GM23338 (cell line): ENCODE measurements at regions not wholly inside any gene's neighbourhood (a gene's known extent, or its start where the extent isn't known, plus 50 kb on each side); places are given as distances from the start of the nearest gene placed in this dataset.

Experiments
- ATAC-seq: fragments of 200-7000 bp; cut with Tn5 transposase; 3 replicates; pipeline ENCODE4 v1.9.1; 2020
- DNase-seq: peaks from one replicate; pipeline ENCODE4 v3.0.0-alpha.2; 2015; ENCODE audit warnings: low spot score
- H2AFZ ChIP-seq: fragments of 200-600 bp; sonication (generic); 2 replicates; pipeline ENCODE4 v1.8.0; 2016; ENCODE audit warnings: antibody characterized with exemption, mild to moderate bottlenecking, moderate library complexity
- H3F3A ChIP-seq: fragments of 200-600 bp; sonication (generic); replicated peaks from 2 replicates; pipeline ENCODE4 v1.8.0; 2017; ENCODE audit warnings: antibody characterized with exemption, mixed run types, low read depth
- H3K27ac ChIP-seq: fragments of 200-600 bp; sonication (generic); 2 replicates; pipeline ENCODE4 v1.6.1; 2016; ENCODE audit warnings: low read depth
- H3K27me3 ChIP-seq: fragments of 200-600 bp; sonication (generic); 2 replicates; pipeline ENCODE4 v1.8.0; 2016; ENCODE audit warnings: mild to moderate bottlenecking, mixed run types, moderate library complexity; ENCODE audit not compliant: insufficient read depth
- H3K36me3 ChIP-seq: fragments of 200-600 bp; sonication (generic); 2 replicates; pipeline ENCODE4 v1.8.0; 2016; ENCODE audit warnings: mild to moderate bottlenecking; ENCODE audit not compliant: insufficient read depth
- H3K4me1 ChIP-seq: fragments of 200-600 bp; sonication (generic); 2 replicates; pipeline ENCODE4 v1.8.0; 2016; ENCODE audit warnings: mild to moderate bottlenecking, moderate library complexity; ENCODE audit not compliant: insufficient read depth
- H3K4me2 ChIP-seq: fragments of 200-600 bp; sonication (generic); 2 replicates; pipeline ENCODE4 v1.7.1; 2017; ENCODE audit warnings: mixed run types
- H3K4me3 ChIP-seq: fragments of 200-600 bp; sonication (generic); 2 replicates; pipeline ENCODE4 v1.6.1; 2016; ENCODE audit warnings: mixed run types
- H3K79me2 ChIP-seq: fragments of 200-600 bp; sonication (generic); replicated peaks from 2 replicates; pipeline ENCODE4 v1.8.0; 2017; ENCODE audit warnings: mild to moderate bottlenecking; ENCODE audit not compliant: insufficient read depth
- H3K9me2 ChIP-seq: fragments of 200-600 bp; sonication (generic); 2 replicates; pipeline ENCODE4 v1.8.0; 2017; ENCODE audit not compliant: insufficient read depth
- H4K20me1 ChIP-seq: fragments of 200-600 bp; sonication (generic); replicated peaks from 2 replicates; pipeline ENCODE4 v1.8.0; 2017; ENCODE audit warnings: mild to moderate bottlenecking; ENCODE audit not compliant: insufficient read depth
- H3K27ac Mint-ChIP-seq: 2 replicates; pipeline ENCODE4 v1.8.0; 2020; ENCODE audit warnings: inconsistent platforms, mild to moderate bottlenecking, moderate library complexity, mixed read lengths
- H3K27me3 Mint-ChIP-seq: 3 replicates; pipeline ENCODE4 v1.8.0; 2022; ENCODE audit warnings: low read depth, mild to moderate bottlenecking, moderate library complexity, mixed read lengths, inconsistent platforms; ENCODE audit not compliant: insufficient read depth, poor library complexity
- H3K36me3 Mint-ChIP-seq: 3 replicates; pipeline ENCODE4 v1.8.0; 2021; ENCODE audit warnings: low read depth, mild to moderate bottlenecking, inconsistent platforms, moderate library complexity, mixed read lengths
- H3K4me1 Mint-ChIP-seq: 3 replicates; pipeline ENCODE4 v1.8.0; 2020; ENCODE audit warnings: mild to moderate bottlenecking, inconsistent platforms, mixed read lengths
- H3K4me3 Mint-ChIP-seq: 3 replicates; pipeline ENCODE4 v1.8.0; 2021; ENCODE audit warnings: moderate library complexity, mild to moderate bottlenecking, inconsistent platforms, mixed read lengths
- H3K9me3 Mint-ChIP-seq: 3 replicates; pipeline ENCODE4 v1.8.0; 2020; ENCODE audit warnings: moderate library complexity, mild to moderate bottlenecking, inconsistent platforms, mixed read lengths
- CREB1 ChIP-seq: fragments of 250-450 bp; sonication (Bioruptor Pico); IDR thresholded peaks from 2 replicates; pipeline ENCODE4 v1.5.0; 2020; ENCODE audit warnings: low read depth, mild to moderate bottlenecking, moderate library complexity
- EZH2phosphoT487 ChIP-seq: fragments of 200-600 bp; sonication (generic); IDR thresholded peaks from one replicate; pipeline ENCODE4 v1.8.1; 2018; ENCODE audit warnings: antibody characterized with exemption; ENCODE audit not compliant: unreplicated experiment
- JUNB ChIP-seq: IDR thresholded peaks from one replicate; pipeline ENCODE4 v1.6.1; 2016; ENCODE audit warnings: antibody characterized with exemption; ENCODE audit not compliant: unreplicated experiment
- NANOG ChIP-seq: IDR thresholded peaks from 2 replicates; pipeline ENCODE4 v1.6.1; 2016; ENCODE audit warnings: antibody characterized with exemption, borderline replicate concordance
- POLR2AphosphoS5 ChIP-seq: IDR thresholded peaks from 2 replicates; pipeline ENCODE4 v1.6.1; 2016; ENCODE audit warnings: antibody characterized with exemption, low read depth
- STAT1 ChIP-seq: IDR thresholded peaks from one replicate; pipeline ENCODE4 v1.6.1; 2016; ENCODE audit warnings: antibody characterized with exemption; ENCODE audit not compliant: unreplicated experiment
- ZNF114 ChIP-seq: fragments of 250-450 bp; sonication (Bioruptor Pico); IDR thresholded peaks from 2 replicates; pipeline ENCODE4 v1.5.0; 2020; ENCODE audit warnings: mild to moderate bottlenecking, moderate library complexity
- TF ChIP-seq, protein P1 (sequence below): IDR thresholded peaks from 2 replicates; pipeline ENCODE4 v1.6.1; 2016; ENCODE audit warnings: antibody characterized with exemption
- TF ChIP-seq, protein P2 (sequence below): IDR thresholded peaks from one replicate; pipeline ENCODE4 v1.6.1; 2018; ENCODE audit warnings: antibody characterized with exemption; ENCODE audit not compliant: unreplicated experiment
- TF ChIP-seq, protein P3 (sequence below), 2 experiments: fragments of 200-600 bp in 1 of 2; sonication (generic) in 1 of 2; conservative IDR thresholded peaks; 2 replicates each; pipeline versions ENCODE4 v1.5.1 to v1.6.1; 2016 to 2017; ENCODE audit warnings: antibody characterized with exemption in 2 of 2, low read depth in 2 of 2, mild to moderate bottlenecking in 2 of 2, moderate library complexity in 1 of 2

DNA sequence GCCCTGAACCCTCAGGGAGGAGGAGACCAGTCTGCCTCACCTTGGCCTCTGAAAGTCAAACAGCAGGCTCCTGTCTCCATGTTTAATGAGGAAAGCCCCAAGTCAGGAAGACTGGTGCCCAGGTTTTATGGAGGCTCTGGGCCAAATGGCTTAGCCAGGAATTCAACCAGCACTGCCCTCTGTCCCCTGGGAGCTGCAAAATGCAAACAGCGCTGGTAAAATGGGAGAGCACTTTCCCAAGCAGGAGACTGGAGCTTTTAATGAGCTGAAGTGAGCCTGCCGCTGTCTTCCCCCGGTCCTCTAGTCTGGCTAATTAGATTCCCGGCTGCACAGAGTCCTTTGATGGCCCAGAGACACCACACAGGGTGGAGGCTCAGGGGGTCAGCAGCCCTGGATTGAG is 276.0 kb upstream of the TRIB2 start (continued):
- TF ChIP-seq POLR2AphosphoS5 (no peak), EZH2phosphoT487 (no peak), ZNF114 (CRISPR knock-in tag) (no peak), NANOG (no peak), STAT1 (no peak)
- TF ChIP-seq, protein P1, sequence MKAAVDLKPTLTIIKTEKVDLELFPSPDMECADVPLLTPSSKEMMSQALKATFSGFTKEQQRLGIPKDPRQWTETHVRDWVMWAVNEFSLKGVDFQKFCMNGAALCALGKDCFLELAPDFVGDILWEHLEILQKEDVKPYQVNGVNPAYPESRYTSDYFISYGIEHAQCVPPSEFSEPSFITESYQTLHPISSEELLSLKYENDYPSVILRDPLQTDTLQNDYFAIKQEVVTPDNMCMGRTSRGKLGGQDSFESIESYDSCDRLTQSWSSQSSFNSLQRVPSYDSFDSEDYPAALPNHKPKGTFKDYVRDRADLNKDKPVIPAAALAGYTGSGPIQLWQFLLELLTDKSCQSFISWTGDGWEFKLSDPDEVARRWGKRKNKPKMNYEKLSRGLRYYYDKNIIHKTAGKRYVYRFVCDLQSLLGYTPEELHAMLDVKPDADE: no peak
- TF ChIP-seq, protein P2, sequence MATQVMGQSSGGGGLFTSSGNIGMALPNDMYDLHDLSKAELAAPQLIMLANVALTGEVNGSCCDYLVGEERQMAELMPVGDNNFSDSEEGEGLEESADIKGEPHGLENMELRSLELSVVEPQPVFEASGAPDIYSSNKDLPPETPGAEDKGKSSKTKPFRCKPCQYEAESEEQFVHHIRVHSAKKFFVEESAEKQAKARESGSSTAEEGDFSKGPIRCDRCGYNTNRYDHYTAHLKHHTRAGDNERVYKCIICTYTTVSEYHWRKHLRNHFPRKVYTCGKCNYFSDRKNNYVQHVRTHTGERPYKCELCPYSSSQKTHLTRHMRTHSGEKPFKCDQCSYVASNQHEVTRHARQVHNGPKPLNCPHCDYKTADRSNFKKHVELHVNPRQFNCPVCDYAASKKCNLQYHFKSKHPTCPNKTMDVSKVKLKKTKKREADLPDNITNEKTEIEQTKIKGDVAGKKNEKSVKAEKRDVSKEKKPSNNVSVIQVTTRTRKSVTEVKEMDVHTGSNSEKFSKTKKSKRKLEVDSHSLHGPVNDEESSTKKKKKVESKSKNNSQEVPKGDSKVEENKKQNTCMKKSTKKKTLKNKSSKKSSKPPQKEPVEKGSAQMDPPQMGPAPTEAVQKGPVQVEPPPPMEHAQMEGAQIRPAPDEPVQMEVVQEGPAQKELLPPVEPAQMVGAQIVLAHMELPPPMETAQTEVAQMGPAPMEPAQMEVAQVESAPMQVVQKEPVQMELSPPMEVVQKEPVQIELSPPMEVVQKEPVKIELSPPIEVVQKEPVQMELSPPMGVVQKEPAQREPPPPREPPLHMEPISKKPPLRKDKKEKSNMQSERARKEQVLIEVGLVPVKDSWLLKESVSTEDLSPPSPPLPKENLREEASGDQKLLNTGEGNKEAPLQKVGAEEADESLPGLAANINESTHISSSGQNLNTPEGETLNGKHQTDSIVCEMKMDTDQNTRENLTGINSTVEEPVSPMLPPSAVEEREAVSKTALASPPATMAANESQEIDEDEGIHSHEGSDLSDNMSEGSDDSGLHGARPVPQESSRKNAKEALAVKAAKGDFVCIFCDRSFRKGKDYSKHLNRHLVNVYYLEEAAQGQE: no peak

DNA sequence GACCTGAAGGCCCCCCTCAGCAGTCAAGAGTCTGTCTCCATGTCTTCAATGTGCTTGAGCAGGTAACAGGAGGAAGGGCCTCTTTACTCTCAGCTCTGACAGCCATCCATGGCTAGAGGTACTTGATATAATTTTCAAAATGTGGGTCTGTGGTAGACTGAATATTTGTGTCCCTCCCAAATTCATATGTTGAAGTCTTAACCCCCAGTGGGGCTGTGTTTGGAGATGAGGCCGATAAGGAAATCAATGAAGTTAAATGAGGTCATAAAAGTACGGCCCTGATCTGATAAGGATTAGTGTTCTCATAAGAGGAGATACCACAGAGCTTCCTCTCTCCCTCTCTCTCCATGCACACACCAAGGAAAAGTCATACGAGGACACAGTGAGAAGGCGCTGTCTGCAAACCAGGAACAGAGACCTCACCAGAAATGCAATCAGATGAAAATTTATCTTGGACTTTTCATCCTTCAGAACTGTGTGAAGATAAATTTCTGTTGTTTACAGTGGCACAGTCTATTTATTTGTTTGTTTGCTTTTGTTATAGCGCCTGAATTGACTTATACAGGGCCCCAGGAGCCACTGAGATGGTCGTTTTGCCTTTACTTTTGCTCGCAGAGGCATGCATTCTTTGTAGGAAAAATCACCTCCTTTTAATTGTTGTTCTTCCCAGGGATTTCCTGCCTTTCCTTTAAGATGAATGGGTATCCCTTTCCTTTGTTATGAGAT is 274.8 kb upstream of the TRIB2 start:
- peaks cover 5% of the 10 kb centered on the region for H3K9me3 Mint-ChIP-seq
- H3K79me2 ChIP-seq: no peaks in the 10 kb centered on the region
- no peak for TF ChIP-seq NANOG
- TF ChIP-seq JUNB: no peak
- TF ChIP-seq, protein P2: no peak
- no peak for TF ChIP-seq STAT1
- TF ChIP-seq, protein P3, sequence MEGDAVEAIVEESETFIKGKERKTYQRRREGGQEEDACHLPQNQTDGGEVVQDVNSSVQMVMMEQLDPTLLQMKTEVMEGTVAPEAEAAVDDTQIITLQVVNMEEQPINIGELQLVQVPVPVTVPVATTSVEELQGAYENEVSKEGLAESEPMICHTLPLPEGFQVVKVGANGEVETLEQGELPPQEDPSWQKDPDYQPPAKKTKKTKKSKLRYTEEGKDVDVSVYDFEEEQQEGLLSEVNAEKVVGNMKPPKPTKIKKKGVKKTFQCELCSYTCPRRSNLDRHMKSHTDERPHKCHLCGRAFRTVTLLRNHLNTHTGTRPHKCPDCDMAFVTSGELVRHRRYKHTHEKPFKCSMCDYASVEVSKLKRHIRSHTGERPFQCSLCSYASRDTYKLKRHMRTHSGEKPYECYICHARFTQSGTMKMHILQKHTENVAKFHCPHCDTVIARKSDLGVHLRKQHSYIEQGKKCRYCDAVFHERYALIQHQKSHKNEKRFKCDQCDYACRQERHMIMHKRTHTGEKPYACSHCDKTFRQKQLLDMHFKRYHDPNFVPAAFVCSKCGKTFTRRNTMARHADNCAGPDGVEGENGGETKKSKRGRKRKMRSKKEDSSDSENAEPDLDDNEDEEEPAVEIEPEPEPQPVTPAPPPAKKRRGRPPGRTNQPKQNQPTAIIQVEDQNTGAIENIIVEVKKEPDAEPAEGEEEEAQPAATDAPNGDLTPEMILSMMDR (conservative IDR thresholded peaks at IDR 0.05; ENCODE audit: low read depth in 2 of 2): no peak
- TF ChIP-seq CREB1 (CRISPR knock-in tag): no peak
- TF ChIP-seq EZH2phosphoT487: no peak

More for the DNA sequence above, 274.8 kb upstream of the TRIB2 start:
- H4K20me1 ChIP-seq: no peaks in the 10 kb centered on the region
- no peaks in the 10 kb centered on the region for H3F3A ChIP-seq
- Mint-ChIP-seq H3K4me3 (no peak overlapping the region), H3K27me3 (peaks cover 2% of the 10 kb centered on the region), H3K36me3 (peaks cover 11% of the 10 kb centered on the region; the same call in 2 of the 3 replicates), H3K27ac (peak overlapping the region; percentile 24; the same call in 1 of the 2 replicates), H3K4me1 (peaks cover 5% of the 10 kb centered on the region; the same call in 2 of the 3 replicates)
- H3K9me2 ChIP-seq: peaks cover 3% of the 10 kb centered on the region; the same call in 1 of the 2 replicates
- H3K4me1 ChIP-seq: no peaks in the 10 kb centered on the region
- no peak overlapping the region for H3K4me2 ChIP-seq
- no peak overlapping the region for H3K4me3 ChIP-seq
- DNase-seq (peak; percentile 22), ATAC-seq (no peak)
- H3K27ac ChIP-seq: no peak overlapping the region
- no peak overlapping the region for H2AFZ ChIP-seq
- no peaks in the 10 kb centered on the region for H3K27me3 ChIP-seq
- H3K36me3 ChIP-seq: no peaks in the 10 kb centered on the region
